CD4-positive, alpha-beta T cell (primary cell): ENCODE measurements at regions not wholly inside any gene's neighbourhood (a gene's known extent, or its start where the extent isn't known, plus 50 kb on each side); places are given as distances from the start of the nearest gene placed in this dataset.

Experiments used
- ATAC-seq: fragments of 200-7000 bp; cut with Tn5 transposase; one replicate; pipeline ENCODE4 v1.10.0; 2022; ENCODE audit warnings: mild to moderate bottlenecking; ENCODE audit not compliant: poor library complexity
- CTCF ChIA-PET: fragments of 350-600 bp; sonication (Branson Sonifier 250); formaldehyde crosslinking; loops from one replicate; lab custom pipeline; 2021; ENCODE audit warnings: antibody characterized with exemption, inconsistent platforms; lab: Charles Lee
- POLR2A ChIA-PET: fragments of 350-600 bp; sonication (Branson Sonifier 250); formaldehyde crosslinking; loops from one replicate; lab custom pipeline; 2021; ENCODE audit warnings: antibody characterized with exemption, inconsistent platforms; lab: Charles Lee
- DNase-seq, 14 experiments: peaks; one replicate each; pipeline ENCODE4 v3.0.0-alpha.2; 2013 to 2020; ENCODE audit warnings: mixed read lengths in 2 of 14
- H3K27ac ChIP-seq, 2 donors: one replicate each; pipeline versions ENCODE4 v1.5.1 to v1.7.0; 2013; ENCODE audit warnings: low read length in 2 of 2, low read depth in 1 of 2, mild to moderate bottlenecking in 1 of 2
- H3K27me3 ChIP-seq, 2 experiments: 1 replicate in 1 of 2; 2 replicates in 1 of 2; pipeline versions ENCODE4 v1.6.1 to v1.7.0; 2013; ENCODE audit warnings: low read length in 2 of 2, control low read depth in 1 of 2, mild to moderate bottlenecking in 1 of 2, moderate library complexity in 1 of 2; ENCODE audit not compliant: insufficient read depth in 2 of 2, control insufficient read depth in 1 of 2
- H3K36me3 ChIP-seq: one replicate; pipeline ENCODE4 v1.6.1; 2013; ENCODE audit warnings: low read length, control low read depth; ENCODE audit not compliant: insufficient read depth
- H3K4me1 ChIP-seq: one replicate; pipeline ENCODE4 v1.6.1; 2013; ENCODE audit warnings: low read length, control low read depth; ENCODE audit not compliant: insufficient read depth
- H3K4me3 ChIP-seq: one replicate; pipeline ENCODE4 v1.5.1; 2013; ENCODE audit warnings: mild to moderate bottlenecking, low read length, moderate library complexity
- H3K9me3 ChIP-seq, 2 experiments: 1 replicate in 1 of 2; 2 replicates in 1 of 2; pipeline versions ENCODE4 v1.6.1 to v1.7.0; 2013; ENCODE audit warnings: low read length in 2 of 2, mild to moderate bottlenecking in 2 of 2, control low read depth in 1 of 2, moderate library complexity in 1 of 2; ENCODE audit not compliant: control insufficient read depth in 1 of 2, insufficient read depth in 1 of 2
- H3K27ac Mint-ChIP-seq: one replicate; pipeline ENCODE4 v1.8.0; 2020; ENCODE audit warnings: mixed read lengths
- H3K27me3 Mint-ChIP-seq: one replicate; pipeline ENCODE4 v1.8.0; 2021; ENCODE audit warnings: mixed read lengths
- H3K36me3 Mint-ChIP-seq: one replicate; pipeline ENCODE4 v1.8.0; 2021; ENCODE audit warnings: low read depth, mixed read lengths
- H3K4me1 Mint-ChIP-seq: one replicate; pipeline ENCODE4 v1.8.0; 2021; ENCODE audit warnings: low read depth, mixed read lengths
- H3K4me3 Mint-ChIP-seq: one replicate; pipeline ENCODE4 v1.8.0; 2020; ENCODE audit warnings: mild to moderate bottlenecking, mixed read lengths
- H3K9me3 Mint-ChIP-seq: one replicate; pipeline ENCODE4 v1.8.0; 2020; ENCODE audit warnings: mixed read lengths
- CTCF ChIP-seq: fragments of 200-600 bp; IDR thresholded peaks from one replicate; pipeline ENCODE4 v1.8.0; 2022; ENCODE audit warnings: antibody characterized with exemption, mild to moderate bottlenecking
- intact Hi-C, 2 experiments: fragments of 100-400 bp; cut with DNase I in 1 of 2; cut with micrococcal nuclease in 1 of 2; formaldehyde crosslinking; loops; one replicate each; pipeline versions ENCODE4 v1.15.1 to v1.9.0; 2023 to 2025; cut with DNase I, micrococcal nuclease

GRCh38 chr20:18991012-18991411 is 177.4 kb downstream of the SCP2D1 start:
- H3K27me3 Mint-ChIP-seq = no peaks in the 10 kb centered on the region
- no peak overlapping the region for H3K4me3 ChIP-seq
- no peaks in the 10 kb centered on the region for H3K4me1 Mint-ChIP-seq
- CTCF ChIA-PET = no interaction called here
- no peaks in the 10 kb centered on the region for H3K9me3 ChIP-seq
- intact Hi-C loops = no loop called here
- no peaks in the 10 kb centered on the region for H3K27me3 ChIP-seq
- no peaks in the 10 kb centered on the region for H3K36me3 ChIP-seq
- peaks cover 2% of the 10 kb centered on the region for H3K9me3 Mint-ChIP-seq
- H3K27ac ChIP-seq = no peak overlapping the region
- H3K27ac Mint-ChIP-seq = no peak overlapping the region
- POLR2A ChIA-PET = no interaction called here
- no peak for TF ChIP-seq CTCF
- no peak overlapping the region for H3K4me3 Mint-ChIP-seq
- H3K4me1 ChIP-seq = no peaks in the 10 kb centered on the region
- ATAC-seq = no peak
- no peaks in the 10 kb centered on the region for H3K36me3 Mint-ChIP-seq
- DNase-seq = no peak

GRCh38 chr20:18992418-18992817 is 178.8 kb downstream of the SCP2D1 start:
- no peaks in the 10 kb centered on the region for H3K4me1 ChIP-seq
- H3K27ac Mint-ChIP-seq = no peak overlapping the region
- H3K4me3 Mint-ChIP-seq = no peak overlapping the region
- DNase-seq (no peak), ATAC-seq (no peak)
- no peaks in the 10 kb centered on the region for H3K36me3 ChIP-seq
- H3K36me3 Mint-ChIP-seq = no peaks in the 10 kb centered on the region
- H3K4me1 Mint-ChIP-seq = no peaks in the 10 kb centered on the region
- H3K9me3 ChIP-seq = no peaks in the 10 kb centered on the region
- ChIA-PET CTCF (no interaction called here), POLR2A (no interaction called here)
- intact Hi-C loops = no loop called here
- peaks cover 2% of the 10 kb centered on the region for H3K9me3 Mint-ChIP-seq
- no peaks in the 10 kb centered on the region for H3K27me3 ChIP-seq
- no peaks in the 10 kb centered on the region for H3K27me3 Mint-ChIP-seq
- no peak overlapping the region for H3K27ac ChIP-seq
- TF ChIP-seq CTCF = no peak
- no peak overlapping the region for H3K4me3 ChIP-seq

- DNase-seq = no peak
- POLR2A ChIA-PET = no interaction called here
- intact Hi-C loops = no loop called here
- H3K4me3 Mint-ChIP-seq = no peak overlapping the region
- Histone ChIP-seq H3K27ac (no peak overlapping the region), H3K4me1 (no peaks in the 10 kb centered on the region), H3K4me3 (no peak overlapping the region), H3K27me3 (no peaks in the 10 kb centered on the region), H3K9me3 (no peaks in the 10 kb centered on the region), H3K36me3 (no peaks in the 10 kb centered on the region)
- H3K27ac Mint-ChIP-seq = no peak overlapping the region
- CTCF ChIA-PET = no interaction called here
- no peak for TF ChIP-seq CTCF
- H3K9me3 Mint-ChIP-seq = peaks cover 2% of the 10 kb centered on the region
- ATAC-seq = no peak
- no peaks in the 10 kb centered on the region for H3K36me3 Mint-ChIP-seq
- H3K4me1 Mint-ChIP-seq = no peaks in the 10 kb centered on the region
- no peaks in the 10 kb centered on the region for H3K27me3 Mint-ChIP-seq
These were observed 181.9 kb downstream of the SCP2D1 start for GRCh38 chr20:18995455-18995854.
